Stimulated activated CD8-positive, alpha-beta memory T cell treated with anti-CD3 and anti-CD28 coated beads, Interleukin-12 subunit alpha, Interleukin-12 subunit beta, amount 100 ng/mL, for 1 hour (primary cell): ENCODE measurements at regions not wholly inside any gene's neighbourhood (a gene's known extent, or its start where the extent isn't known, plus 50 kb on each side); places are given as distances from the start of the nearest gene placed in this dataset.

Experiments used
- DNase-seq: peaks from one replicate; pipeline ENCODE4 v3.0.0-alpha.2; 2020; ENCODE audit warnings: low read depth

GRCh38 chr4:163762741-163763140 is 268.3 kb downstream of the TMA16 start:
- DNase-seq = no peak

DNA sequence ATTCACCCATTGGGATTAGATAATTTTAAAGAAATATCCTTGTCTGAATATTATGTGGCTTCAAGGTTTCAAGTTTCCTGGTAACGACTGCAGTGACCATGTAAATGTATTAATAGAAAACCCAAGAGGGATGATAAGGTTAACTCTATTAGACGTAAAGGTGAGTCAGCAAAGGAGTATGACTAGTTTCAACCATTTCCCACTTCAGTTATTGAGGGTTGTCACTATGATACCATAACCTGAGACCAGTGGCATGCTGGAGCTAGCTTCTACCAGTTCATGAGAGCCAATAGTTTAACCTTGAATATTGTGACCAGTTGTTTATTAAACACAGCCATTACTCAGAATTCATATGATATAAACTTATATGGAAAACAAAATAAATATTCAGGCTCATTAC is 270.1 kb downstream of the TMA16 start:
- DNase-seq = no peak

DNA sequence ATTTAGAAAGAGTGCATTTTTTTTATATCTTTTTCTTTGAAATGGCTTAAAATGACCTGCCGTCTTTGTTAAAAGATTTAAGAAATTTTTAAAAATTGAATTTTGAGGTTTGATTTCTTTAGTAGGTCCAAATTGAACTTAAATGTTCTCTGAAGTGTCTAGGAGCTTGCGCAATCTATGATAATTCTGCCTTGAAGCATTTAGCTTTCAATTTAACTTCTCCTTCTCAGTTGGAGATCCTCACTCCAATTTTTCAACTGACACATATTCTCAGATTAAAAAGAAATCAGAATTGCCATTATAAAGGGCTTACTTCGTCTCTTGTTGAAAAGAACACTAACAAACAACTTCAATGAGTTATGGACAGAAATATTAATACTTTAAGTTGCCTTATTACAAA is 273.5 kb downstream of the TMA16 start:
- DNase-seq = no peak

DNA sequence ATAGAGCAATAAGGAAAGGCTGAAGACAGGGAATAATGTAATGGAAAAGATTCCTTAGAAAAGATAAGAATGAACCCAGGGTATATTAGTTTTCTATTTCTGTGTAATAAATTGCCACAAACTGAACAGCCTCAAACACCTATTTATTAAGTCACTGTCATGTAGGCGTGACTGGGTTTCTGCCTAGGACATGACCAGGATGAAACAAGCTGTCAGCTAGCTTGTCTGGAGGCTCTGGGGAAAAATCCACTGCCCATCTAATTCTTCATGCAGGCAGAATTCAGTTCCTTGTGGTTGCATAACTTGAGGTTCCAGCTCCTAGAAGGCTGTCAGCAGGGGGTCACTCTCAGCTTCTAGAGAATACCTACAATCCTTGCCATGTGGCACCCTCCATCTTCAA is 277.7 kb downstream of the TMA16 start:
- DNase-seq = no peak

DNA sequence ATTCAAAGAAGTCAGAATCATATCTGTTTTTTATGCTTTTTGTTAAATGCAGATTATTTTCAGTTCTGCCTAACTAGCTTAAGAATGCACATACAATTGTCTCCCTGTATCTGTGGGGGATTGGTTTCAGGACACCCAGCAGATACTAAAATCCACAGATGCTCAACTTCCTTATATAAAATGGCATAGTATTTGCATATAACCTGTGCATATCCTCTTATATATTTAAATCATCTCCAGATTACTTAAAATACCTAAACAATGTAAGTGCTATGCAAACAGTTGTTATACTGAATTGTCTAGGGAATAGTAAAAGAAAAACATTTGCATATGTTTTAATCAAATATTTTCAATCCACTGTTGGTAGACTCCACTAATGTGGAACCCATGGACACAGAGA is 279.4 kb downstream of the TMA16 start:
- no peak for DNase-seq

- DNase-seq = no peak
Measured at GRCh38 chr4:163776957-163777356, 282.5 kb downstream of the TMA16 start.

- no peak for DNase-seq
Measured at GRCh38 chr4:163781726-163782125, 287.2 kb downstream of the TMA16 start.

- no peak for DNase-seq
Measured at GRCh38 chr4:163790231-163790630, 295.7 kb downstream of the TMA16 start.

- no peak for DNase-seq
Measured at GRCh38 chr4:163795885-163796284, 301.4 kb downstream of the TMA16 start.

- DNase-seq = no peak
Measured at GRCh38 chr4:163804001-163804400, 309.5 kb downstream of the TMA16 start.

- DNase-seq = no peak
Measured at GRCh38 chr4:163806653-163807052, 312.2 kb downstream of the TMA16 start.

DNA sequence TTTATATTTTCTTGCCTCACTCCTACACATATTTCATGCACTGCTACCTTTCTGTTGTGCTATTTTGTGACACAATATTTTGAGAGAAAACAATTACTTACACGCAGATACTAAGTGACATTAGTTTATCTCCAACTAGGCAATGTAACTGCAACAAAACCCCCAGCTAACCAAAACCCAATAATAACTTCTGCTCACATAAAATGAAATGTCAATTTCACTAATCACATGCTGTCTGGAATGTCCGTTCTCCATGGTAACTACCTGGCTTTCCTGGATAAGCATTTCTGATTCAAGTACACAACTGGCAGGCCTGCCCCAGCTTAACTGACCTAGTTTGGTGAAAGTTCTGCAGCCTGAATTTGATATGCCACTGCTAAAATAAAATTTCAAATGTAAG is 313.5 kb downstream of the TMA16 start:
- DNase-seq = no peak

DNA sequence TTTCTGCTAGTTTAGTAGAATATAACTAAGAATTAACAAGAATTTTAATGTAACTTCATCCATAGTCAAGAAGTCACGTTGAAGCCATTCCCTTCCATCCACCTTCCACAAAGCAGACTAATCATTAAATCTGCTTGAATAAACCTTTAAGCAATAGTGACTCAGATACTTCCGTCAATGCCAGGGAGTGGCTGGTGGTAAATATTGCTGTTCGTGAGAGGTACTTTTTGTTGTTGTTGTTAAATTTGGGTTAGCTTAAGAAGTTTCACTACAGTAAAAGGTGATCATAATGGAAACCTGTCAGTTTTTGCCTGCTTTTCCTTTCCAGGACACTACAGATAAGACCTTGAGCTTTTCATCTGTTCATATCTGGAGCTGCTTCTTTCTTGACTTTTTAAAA is 316.3 kb downstream of the TMA16 start:
- no peak for DNase-seq

- DNase-seq = no peak
Measured at GRCh38 chr4:163815776-163816175, 321.3 kb downstream of the TMA16 start.

GRCh38 chr4:163816494-163816893 is 322.0 kb downstream of the TMA16 start:
- DNase-seq = no peak

GRCh38 chr4:163818673-163819072 is 324.2 kb downstream of the TMA16 start:
- no peak for DNase-seq

DNA sequence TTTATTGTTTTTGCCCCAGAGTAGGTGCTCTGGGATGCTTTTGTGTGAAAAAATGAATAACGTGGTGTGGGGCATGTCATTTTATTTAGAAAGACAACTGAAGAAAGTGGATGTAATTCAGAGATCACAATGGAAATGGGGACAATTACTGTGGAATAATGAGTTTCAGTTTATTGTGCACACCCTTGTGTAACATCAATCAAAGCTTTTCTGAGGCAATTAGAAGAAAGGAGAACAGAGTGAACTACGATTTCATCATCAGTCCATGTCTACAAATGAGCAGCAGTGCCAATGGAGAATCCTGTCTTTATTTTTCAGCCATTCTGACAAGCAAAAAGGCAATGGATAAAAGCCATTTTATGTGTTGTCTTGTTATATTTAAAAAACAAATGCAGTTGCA is 339.2 kb downstream of the TMA16 start:
- DNase-seq = no peak

DNA sequence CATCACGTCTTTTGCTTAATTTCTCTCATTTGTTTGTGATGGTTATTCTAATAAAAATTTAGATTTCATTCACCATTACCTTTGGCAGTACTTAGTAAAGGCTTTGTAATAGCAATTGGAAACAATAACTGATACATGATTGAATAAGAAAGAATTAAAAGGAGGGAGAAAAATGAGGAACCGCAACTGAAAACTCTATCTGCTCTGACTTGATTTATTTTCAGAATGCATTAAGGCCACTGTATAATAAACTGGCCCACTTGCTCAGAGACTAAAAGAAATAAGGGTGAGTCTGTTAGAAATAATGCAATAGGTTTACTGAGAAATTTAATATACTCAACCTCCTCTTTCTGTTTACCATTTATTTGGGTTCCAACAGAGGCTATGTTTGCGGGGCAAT is 351.5 kb downstream of the TMA16 start:
- DNase-seq = no peak

GRCh38 chr4:163852246-163852645 is 357.8 kb downstream of the TMA16 start:
- DNase-seq = no peak

DNA sequence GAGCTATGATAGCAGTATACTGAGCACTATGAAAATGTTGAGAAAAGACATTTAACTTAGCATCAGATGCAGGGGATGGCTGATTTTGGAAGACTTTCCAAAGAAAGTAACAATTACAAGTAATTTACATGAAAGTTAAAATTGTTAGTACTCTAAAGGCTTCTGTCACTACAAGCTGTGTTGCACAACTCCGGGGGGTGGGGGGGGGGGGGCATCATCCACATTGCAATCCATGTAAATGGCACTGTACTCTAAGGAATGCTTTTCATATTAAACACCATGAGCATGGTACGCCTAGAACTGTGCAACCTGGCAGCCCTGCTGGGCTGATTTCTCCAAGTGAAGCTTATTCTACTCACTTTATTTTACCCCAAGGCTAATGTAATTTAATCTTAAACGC is 363.4 kb downstream of the TMA16 start:
- DNase-seq = no peak

DNA sequence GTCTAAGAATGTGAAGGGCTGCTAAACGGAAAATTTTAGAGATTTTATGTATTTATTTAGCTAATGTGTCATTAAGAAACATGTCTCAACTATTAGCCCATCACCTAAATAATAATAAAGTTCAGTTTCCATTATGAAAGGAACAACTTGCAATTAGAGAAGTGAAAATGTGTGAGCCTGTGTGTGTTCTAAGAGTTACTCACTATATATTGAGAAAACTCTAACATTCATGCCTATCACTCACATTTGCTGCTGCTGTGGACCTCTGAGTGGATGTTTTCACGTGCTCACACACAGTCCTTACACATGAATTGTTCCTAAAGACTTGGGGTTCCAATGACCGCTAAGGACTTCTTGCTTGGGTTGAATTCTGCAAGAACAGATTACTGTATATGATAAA is 364.0 kb downstream of the TMA16 start:
- no peak for DNase-seq

DNA sequence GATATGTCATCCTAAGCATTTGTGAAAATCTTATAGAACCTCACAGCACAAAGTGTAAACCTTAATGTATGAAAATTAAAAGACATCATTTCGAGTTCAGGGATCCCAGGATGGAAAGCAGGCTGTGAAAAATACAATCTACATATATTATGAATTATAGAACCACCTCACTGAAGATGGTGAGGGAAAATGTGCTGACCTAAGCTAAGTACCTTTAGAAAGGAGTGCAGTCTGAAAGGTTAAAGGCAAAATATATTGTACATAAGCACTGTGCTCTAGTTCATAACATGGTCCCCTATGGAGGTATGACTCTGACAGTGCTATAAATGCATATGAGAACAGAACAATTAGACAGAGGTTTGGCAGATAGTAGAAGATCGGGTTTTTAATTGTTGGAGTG is 368.6 kb downstream of the TMA16 start:
- no peak for DNase-seq

DNA sequence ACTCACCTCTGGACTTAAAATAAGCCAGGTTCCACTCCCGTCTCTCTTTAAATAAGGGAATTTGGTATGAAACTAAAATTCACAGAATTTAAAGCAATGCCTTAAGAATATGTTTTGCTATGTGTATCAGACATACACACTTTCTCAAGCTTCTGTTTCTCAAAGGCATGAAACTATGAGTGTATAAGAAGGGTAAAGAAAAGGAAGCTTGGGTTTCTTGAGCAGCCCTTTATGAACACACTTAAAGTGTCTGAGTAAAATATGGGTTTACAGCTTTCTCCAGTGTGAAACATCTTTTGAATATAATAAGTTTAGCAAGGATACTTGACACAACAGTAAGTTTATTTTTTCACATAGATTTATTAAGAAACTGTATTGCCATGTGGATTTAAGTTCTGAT is 370.5 kb downstream of the TMA16 start:
- no peak for DNase-seq

DNA sequence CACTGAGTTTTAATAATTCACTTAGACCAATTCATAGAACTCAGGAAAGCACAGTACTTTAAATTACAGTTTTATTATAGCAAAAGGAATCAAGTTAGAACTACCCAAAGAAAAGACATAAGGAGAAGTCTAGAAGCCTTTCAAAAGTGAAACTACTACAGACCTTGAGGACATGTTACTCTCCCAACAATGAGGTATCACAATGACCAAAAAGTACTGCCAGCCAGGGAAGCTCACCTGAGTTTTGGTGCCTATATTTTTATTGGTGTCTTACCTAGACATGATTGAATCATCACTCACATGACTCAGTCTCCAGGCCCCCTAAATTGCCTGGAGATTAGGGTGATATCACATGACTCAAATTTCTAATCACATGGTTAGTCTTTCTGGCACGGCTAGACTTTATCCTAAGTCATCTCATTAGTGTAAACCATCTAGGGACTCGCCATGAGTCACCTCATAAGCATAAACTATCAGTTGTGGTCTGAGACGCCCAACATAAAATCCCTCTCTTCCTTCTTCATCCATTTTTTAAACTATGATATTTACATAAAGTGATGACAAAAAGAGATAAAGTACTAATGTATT is 372.3 kb downstream of the TMA16 start:
- no peak for DNase-seq

DNA sequence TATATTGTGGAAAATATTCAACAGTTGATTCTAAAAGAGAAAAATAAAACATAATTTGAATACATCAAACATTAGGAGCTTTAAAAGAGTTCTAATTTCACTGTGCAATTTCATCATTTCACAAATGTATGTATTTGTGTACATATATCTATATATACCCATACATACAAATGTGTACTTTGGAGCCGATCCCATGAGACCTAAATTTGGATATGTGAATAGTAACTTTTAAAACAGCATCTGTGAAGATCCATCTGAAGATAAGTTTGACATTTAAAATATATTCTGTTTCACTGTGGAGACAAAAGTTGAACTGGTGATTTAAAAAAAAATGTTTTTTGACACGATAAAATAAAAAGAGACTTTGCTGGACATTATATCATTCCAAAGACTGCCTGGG is 374.0 kb downstream of the TMA16 start:
- DNase-seq = no peak
